ENCODE measurements at regions not wholly inside any gene's neighbourhood (a gene's known extent, or its start where the extent isn't known, plus 50 kb on each side); places are given as distances from the start of the nearest gene placed in this dataset.

GRCh38 chr2:41705634-41706033 lies 342.2 kb upstream of the PKDCC start:
- TF ChIP-seq SIN3A (IDR thresholded peaks at IDR 0.05; ENCODE audit: borderline replicate concordance, insufficient read depth, low read length) (no peak), FOXP2 (optimal IDR thresholded peaks at IDR 0.05; ENCODE audit: borderline replicate concordance, extremely low read depth, extremely low read length, insufficient read depth) (no peak), REST (IDR thresholded peaks at IDR 0.05; ENCODE audit: insufficient read depth in 1 of 2, low read depth in 2 of 2, low read length in 2 of 2) (no peak), TAF1 (IDR thresholded peaks at IDR 0.05; ENCODE audit: borderline replicate concordance, insufficient read depth, low read length) (no peak), POLR2AphosphoS5 (IDR thresholded peaks at IDR 0.05; ENCODE audit: low read depth, low read length) (no peak)

GRCh38 chr2:41706286-41706685 lies 341.5 kb upstream of the PKDCC start:
- TF ChIP-seq TAF1 (IDR thresholded peaks at IDR 0.05; ENCODE audit: borderline replicate concordance, insufficient read depth, low read length) = no peak
- TF ChIP-seq REST (IDR thresholded peaks at IDR 0.05; ENCODE audit: insufficient read depth in 1 of 2, low read depth in 2 of 2, low read length in 2 of 2) = no peak
- TF ChIP-seq POLR2AphosphoS5 (IDR thresholded peaks at IDR 0.05; ENCODE audit: low read depth, low read length) = no peak
- TF ChIP-seq SIN3A (IDR thresholded peaks at IDR 0.05; ENCODE audit: borderline replicate concordance, insufficient read depth, low read length) = no peak
- no peak for TF ChIP-seq FOXP2 (optimal IDR thresholded peaks at IDR 0.05; ENCODE audit: borderline replicate concordance, extremely low read depth, extremely low read length, insufficient read depth)

- TF ChIP-seq POLR2AphosphoS5 (IDR thresholded peaks at IDR 0.05; ENCODE audit: low read depth, low read length) = no peak
- TF ChIP-seq TAF1 (IDR thresholded peaks at IDR 0.05; ENCODE audit: borderline replicate concordance, insufficient read depth, low read length) = no peak
- TF ChIP-seq FOXP2 (optimal IDR thresholded peaks at IDR 0.05; ENCODE audit: borderline replicate concordance, extremely low read depth, extremely low read length, insufficient read depth) = no peak
- no peak for TF ChIP-seq SIN3A (IDR thresholded peaks at IDR 0.05; ENCODE audit: borderline replicate concordance, insufficient read depth, low read length)
- TF ChIP-seq REST (IDR thresholded peaks at IDR 0.05; ENCODE audit: insufficient read depth in 1 of 2, low read depth in 2 of 2, low read length in 2 of 2) = no peak
These were observed 339.9 kb upstream of the PKDCC start for GRCh38 chr2:41707790-41708451.

GRCh38 chr2:41709702-41710599 lies 337.9 kb upstream of the PKDCC start:
- TF ChIP-seq FOXP2 (optimal IDR thresholded peaks at IDR 0.05; ENCODE audit: borderline replicate concordance, extremely low read depth, extremely low read length, insufficient read depth) = no peak
- TF ChIP-seq TAF1 (IDR thresholded peaks at IDR 0.05; ENCODE audit: borderline replicate concordance, insufficient read depth, low read length) = no peak
- no peak for TF ChIP-seq POLR2AphosphoS5 (IDR thresholded peaks at IDR 0.05; ENCODE audit: low read depth, low read length)

- TF ChIP-seq TAF1 (IDR thresholded peaks at IDR 0.05; ENCODE audit: borderline replicate concordance, insufficient read depth, low read length) = no peak
- no peak for TF ChIP-seq SIN3A (IDR thresholded peaks at IDR 0.05; ENCODE audit: borderline replicate concordance, insufficient read depth, low read length)
- TF ChIP-seq FOXP2 (optimal IDR thresholded peaks at IDR 0.05; ENCODE audit: borderline replicate concordance, extremely low read depth, extremely low read length, insufficient read depth) = no peak
- no peak for TF ChIP-seq REST (IDR thresholded peaks at IDR 0.05; ENCODE audit: insufficient read depth in 1 of 2, low read depth in 2 of 2, low read length in 2 of 2)
- TF ChIP-seq POLR2AphosphoS5 (IDR thresholded peaks at IDR 0.05; ENCODE audit: low read depth, low read length) = no peak
These were observed 336.9 kb upstream of the PKDCC start for GRCh38 chr2:41710944-41711343.
